NCI-H226 (cell line): ENCODE measurements at regions not wholly inside any gene's neighbourhood (a gene's known extent, or its start where the extent isn't known, plus 50 kb on each side); places are given as distances from the start of the nearest gene placed in this dataset.
"Not testable (repeated sequence)": the region's sequence is repeated elsewhere in the genome, so short reads cannot be mapped to it uniquely, and the experiment has no call there.

Source experiments
- DNase-seq: peaks from one replicate; pipeline ENCODE4 v3.0.0-alpha.2; 2015

DNA sequence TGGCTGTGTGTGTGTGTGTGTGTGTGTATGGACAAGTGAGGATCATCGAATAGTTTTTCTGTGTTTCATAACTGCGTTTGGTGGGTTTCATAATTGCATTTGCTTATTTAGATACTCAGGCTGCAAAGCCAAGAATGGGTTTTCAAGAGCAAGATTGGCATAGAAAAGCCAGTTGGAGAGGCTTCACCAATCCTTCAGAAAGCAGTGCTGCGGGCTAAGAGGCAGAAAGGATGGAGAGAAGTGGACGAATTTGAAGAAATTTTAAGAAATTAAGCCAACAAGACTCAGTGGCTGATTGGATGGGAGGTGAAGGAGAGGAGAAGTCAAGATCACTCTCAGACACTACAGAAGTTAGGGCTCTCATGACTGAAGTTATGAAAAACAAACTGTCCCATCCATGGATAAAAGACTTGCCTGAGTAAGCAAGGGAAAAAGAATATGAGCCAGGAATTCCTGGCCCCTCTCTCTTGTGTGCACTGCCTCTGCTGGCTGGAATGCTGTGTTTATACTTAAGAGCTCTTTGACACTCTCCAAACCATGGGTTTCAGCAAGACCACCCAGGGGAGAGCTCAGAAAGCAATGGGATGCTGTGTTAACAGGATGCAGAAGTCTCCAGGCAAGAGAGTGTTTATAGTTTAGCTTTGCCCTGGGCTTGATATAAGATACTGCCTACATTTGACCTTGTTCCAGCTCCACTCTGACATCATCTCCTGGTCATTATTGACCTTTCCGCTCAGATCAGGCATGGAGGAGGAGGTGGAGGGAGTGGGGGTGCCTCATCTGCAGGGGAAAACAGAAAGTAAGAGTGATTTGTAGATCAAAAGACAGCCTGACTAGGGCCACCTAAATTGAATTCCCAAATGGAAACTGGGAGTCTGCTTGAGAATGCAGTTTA lies 232.0 kb upstream of the PLXNA2 start:
- DNase-seq: no peak

DNA sequence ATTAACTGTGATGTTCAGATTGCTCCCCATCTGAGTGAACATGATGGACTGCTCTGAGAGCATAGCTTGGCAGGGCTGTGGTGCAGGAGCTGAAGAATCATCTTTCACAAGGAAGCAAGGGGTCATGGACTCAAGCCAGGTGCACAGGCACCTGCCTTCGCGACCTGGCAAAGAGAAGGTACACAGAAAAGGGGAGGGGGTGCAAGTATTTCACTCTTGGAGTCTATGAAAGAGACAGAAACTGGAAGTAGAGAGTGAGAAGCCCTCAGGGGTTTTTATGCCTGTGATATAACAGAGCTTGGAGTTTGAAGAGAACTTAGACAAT lies 232.6 kb upstream of the PLXNA2 start:
- DNase-seq: no peak

DNA sequence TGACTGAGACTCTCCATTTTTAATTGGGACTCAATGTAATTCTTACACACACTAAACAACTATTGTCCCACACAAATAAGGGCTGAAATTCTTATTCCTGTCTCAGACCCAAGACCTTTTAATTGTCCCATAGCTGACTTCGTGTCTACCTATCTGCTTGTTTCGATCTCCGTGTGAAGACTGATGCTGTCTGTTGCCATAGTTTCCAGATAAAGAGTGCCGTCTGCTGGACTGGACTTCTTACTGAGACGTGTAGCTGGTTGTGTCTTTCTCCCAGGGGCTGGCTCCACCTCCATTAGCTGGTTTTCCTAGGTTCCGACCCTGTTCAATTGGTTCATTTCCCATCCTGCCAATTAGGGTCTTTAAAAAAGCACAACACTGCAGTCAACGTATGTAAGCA lies 235.3 kb upstream of the PLXNA2 start:
- no peak for DNase-seq

DNA sequence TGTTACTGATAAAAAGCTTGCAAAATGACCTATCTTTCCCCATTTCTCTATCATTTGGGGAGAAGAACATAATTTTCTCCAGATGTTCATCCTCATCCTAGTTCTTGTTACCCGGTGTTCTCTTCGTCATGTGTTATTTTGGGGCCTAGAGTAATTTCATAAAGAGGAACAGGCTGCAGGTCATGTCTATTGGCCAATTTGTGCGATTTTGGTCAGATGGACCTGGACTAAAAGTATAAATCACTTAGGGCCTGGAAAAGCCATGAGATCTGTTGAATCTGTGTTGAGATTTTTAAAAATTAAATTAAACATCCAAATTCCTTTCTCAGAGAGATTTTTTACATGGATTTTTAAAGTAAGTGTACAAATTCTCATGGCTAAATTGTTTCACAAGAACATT lies 241.3 kb upstream of the PLXNA2 start:
- no peak for DNase-seq

GRCh38 chr1:208486677-208487076 lies 242.5 kb upstream of the PLXNA2 start:
- DNase-seq: no peak

- not testable (repeated sequence) for DNase-seq
Measured at GRCh38 chr1:208488432-208488831, 244.2 kb upstream of the PLXNA2 start.

DNA sequence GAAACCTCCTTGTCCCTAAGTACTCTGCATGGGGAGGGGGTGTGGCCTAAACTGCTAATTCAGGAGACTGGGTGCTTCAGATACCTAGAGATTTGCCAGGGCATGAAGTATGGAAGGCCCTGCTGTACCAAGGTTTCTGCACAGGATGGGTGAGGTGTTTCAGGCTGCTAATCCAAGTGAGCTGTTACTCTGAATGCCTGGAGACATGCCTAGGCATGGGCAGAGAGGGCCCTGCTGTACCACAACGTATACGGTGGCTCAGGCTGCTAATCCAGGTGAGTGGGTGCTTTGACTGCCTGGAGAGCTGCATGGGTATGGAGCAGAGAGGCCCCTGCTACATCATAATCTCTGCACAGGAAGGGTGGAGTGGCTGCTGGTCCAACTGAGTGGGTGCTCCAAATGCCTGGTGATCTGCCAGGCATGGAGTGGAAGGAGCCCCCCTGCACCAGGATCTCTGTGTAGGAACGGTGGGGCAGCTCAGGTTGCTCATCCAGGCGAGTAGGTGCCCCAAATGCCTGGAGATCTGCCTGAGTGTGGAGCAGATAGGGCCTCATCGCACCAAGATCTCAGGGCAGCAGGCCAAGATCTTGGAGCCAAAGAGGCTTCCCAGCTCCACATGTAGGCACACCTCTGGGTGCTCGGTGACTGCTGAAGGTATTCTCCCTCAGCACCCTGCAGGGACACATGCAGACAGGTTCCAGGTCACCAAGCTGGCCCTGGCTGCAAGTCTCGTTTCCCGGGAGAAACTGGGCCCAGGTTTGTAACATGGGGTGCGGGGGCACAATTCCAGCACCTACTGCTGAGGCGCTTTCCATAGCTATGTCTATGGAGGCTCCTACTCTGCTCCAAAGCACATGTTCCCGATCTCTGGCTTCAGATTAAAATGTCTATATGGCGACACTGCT lies 252.5 kb upstream of the PLXNA2 start:
- no peak for DNase-seq

DNA sequence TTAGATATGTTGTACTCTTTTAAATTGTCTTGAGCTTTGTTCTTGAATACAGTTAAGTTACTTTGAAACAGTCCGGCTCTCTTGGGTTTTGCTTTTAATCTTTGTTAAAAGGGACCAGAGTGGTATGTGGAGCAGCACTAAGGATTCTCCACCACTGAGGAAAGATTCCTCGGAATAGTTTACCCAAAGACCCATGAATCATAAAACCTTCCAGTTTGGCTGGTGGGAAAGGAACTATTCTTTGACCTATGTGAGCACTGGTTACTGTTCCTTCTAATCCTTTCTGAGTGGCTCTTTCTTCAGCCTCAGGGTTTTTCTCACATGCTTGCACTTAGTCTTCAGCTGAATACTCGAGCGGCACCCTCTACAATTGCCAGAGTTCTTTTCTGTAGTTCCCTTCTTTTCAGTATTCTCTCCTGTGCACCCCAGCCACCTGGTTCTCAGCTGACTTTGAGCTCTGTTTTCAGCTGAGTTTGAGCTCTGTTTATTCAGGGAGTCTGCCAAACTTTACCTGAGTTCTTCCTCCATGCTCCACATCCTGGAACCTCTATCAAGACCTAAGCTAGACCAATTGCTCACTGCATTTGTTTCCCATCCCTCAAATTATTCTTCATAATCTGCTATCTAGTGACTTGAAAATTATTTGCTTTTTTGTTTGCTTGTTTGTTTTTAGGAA lies 253.8 kb upstream of the PLXNA2 start:
- DNase-seq: no peak

GRCh38 chr1:208499026-208499425 lies 254.8 kb upstream of the PLXNA2 start:
- no peak for DNase-seq

DNA sequence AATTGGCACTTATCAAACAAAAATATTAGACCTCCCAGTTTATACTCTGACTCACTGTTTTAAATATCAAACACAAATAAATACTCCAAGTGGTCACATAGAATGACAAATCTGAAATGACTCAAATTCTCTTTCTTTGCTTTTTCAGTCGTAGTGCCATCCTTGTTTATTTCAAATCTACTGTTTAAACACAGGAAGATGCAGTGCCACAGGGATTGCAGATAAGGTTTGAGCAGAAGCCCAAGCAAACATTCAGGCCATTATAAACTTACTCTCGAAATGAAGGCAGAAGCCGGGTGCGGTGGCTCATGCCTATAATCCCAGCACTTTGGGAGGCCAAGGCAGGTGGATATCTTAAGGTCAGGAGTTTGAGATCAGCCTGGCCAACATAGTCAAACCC lies 255.4 kb upstream of the PLXNA2 start:
- DNase-seq: no peak

DNA sequence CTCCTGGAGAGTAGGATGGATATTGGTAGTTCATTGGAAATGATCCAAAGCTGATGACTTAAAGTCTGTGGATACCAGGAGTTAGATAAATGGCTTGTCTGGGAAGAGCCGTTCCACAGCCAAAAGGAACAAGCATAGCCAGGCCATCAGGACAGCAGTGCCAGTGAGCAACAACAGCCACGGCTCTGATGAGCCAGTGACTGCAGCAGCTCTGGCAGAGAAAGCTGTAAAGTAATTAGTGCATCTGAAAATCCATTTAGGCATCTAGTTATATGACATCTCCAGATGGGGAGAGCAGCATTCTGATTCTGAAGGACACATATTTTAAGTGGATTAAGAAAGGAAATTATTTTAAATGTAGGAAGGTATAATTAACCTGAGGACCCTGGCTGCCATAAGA lies 256.2 kb upstream of the PLXNA2 start:
- DNase-seq: no peak

DNA sequence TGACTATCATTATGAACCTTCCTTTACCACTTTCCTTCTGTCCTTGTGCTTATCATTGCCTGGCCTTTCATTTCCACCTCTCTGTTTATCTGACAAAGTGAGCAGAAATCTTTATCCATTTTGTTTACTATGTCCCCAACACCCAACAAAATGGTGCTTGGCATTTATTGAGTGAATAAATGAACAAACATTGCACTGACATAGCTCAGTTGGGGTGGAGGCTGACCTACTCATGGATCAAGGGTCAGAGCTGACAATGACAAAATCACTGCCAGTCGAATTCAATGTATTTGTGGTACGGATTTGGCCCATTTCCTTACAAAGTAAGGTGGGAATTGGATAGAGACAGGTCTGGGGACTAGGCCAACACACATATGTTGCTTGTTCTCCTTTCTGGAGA lies 257.4 kb upstream of the PLXNA2 start:
- DNase-seq: no peak

DNA sequence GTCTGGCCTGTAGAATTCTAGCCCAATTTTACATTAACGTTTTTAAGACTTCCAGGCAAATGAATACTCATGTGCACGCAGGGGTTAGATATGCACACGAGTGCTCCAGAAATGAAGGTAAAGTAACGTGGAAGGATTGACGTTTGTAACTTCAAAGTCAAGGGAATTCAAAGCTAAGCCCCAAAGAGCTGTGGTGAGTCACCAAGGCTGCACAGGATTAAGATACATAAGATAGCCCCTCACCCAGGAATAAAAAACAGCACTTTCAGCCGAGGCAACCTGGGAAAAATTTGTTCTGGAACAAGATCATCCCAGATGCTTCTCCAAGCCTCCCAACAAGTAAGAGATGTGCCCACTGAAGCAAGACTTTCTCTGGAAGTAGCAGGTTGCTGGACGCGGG lies 259.6 kb upstream of the PLXNA2 start:
- DNase-seq: no peak

DNA sequence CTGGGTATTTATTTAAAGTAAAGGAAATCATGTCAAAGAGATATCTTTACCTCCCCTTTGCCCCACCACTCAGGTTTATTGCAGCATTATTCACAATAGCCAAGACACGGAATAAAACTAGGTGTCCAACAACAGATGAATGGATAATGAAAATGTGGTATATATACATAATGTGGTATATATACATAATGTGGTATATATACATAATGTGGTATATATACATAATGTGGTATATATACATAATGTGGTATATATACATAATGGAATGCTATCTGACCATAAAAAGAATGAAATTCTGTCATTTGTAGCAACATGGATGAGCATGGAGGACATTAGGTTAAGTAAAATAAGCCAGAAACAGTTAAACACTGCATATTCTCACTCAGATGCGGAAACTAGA lies 262.6 kb upstream of the PLXNA2 start:
- no peak for DNase-seq

GRCh38 chr1:208509072-208509471 lies 264.9 kb upstream of the PLXNA2 start:
- DNase-seq: no peak

DNA sequence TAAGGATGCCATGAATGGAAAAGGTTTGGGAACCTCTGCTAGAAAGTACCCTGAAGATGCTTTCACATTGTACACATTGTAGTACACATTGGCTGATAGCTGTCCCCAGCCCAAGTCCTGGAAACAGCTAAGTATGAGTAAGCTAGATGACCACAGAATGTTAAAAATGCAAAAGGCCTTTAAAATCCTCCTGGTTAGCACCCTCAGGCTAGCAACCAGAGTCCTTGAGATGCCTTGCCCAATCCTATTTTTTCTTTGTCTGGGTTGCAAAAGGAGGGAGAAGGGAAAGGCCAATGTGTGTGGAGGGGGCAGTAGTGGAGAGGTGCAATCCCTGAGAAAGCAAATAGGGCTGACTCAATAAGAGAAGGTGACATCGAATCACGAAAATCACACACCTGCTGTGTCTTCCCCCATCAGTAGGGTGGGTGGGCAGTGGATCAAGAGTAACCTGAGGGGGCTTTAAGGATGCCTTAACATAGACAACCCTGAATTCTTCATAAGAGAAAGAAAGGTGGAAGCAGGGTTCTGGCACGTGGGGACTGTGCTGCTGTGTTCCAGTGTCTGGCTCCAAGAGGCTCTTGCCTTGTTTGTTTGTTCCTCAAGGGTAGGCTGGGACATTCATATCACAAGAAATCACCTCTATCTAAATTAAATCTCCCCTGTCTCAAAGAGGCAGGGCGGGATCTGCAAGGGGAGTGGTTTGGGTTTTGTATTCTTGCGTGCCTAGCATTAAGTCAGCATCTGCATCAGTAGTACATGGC lies 266.2 kb upstream of the PLXNA2 start:
- DNase-seq: peak; percentile 6

GRCh38 chr1:208511242-208511860 lies 267.2 kb upstream of the PLXNA2 start:
- DNase-seq: no peak

GRCh38 chr1:208513799-208514198 lies 269.6 kb upstream of the PLXNA2 start:
- no peak for DNase-seq

GRCh38 chr1:208515129-208515528 lies 270.9 kb upstream of the PLXNA2 start:
- no peak for DNase-seq

DNA sequence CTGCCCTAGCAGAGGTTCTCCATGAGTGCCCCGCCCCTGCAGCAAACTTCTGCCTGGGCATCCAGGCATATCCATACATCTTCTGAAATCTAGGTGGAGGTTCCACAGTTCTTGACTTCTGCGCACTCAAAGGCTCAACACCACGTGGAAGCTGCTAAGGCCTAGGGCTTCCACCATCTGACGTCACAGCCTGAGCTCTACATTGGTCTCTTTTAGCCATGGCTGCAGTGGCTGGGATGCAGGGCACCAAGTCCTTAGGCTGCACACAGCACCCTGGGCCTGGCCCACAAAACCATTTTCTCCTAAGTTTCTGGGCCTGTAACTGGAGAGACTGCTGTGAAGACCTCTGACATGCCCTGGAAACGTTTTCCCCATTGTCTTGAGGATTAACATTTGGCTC lies 272.6 kb upstream of the PLXNA2 start:
- no peak for DNase-seq

- DNase-seq: no peak
Measured at GRCh38 chr1:208520438-208521099, 276.4 kb upstream of the PLXNA2 start.

DNA sequence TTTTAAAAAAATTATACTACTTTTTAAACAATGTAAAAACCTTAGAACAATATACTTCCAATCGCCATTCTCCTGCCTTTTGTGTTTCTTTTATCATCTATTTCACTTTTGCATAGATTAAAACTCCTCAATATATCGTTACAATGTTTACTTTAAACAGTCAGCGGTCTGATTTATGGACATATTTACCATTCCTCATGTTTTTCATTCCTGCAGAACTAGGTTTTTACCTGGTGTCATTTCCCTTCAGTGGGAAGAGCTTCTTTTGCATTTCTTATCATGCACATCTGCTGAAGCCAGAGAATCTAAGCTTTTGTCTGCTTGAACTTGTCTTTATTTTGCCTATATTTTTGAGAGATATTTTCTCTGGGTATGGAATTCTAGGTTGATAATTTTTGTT lies 277.4 kb upstream of the PLXNA2 start:
- no peak for DNase-seq
